ENCODE measurements at regions not wholly inside any gene's neighbourhood (a gene's known extent, or its start where the extent isn't known, plus 50 kb on each side); places are given as distances from the start of the nearest gene placed in this dataset.
A peak's percentile ranks its signal among the peaks of the same experiment; 100 is the strongest.
"Not testable (repeated sequence)": the region's sequence is repeated elsewhere in the genome, so short reads cannot be mapped to it uniquely, and the experiment has no call there.

DNA sequence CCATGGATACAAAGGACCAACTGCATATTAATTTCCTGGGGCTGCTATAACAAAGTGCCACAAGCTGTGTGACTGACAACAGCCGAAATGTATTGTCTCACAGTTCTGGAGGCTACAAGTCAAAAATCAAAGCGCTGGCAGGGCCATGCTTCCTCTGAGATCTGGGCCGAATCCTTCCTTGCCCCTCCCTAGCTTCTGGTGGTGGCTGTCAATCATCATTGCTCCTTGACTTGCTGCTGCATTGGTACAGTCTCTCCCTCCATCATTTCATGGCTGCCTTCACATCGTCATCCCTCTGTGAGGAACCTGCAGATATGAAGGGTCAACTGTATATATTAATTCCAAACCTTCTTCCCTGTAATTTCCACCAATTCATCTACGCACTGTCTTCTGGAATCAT is 118.3 kb downstream of the EXOC5 start:
- DNase-seq = no peak

DNA sequence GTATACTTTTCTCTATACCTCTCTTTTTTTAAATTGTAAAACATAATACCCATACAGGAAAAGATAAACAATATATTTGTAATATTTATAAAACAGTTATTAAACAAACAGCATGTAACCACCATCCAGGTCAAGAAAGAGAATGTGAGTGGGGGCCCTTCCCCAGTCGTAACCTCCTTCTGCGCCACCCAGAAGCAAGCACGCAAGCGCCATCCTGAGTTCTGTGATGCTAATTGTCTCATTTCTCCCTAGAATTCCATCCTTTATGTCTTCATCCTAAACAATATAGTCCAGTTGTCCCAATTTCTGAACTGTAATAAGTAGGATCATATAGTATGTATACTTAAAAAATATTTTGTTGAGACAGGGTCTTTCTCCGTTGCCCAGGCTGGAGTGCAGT is 129.5 kb downstream of the EXOC5 start:
- no peak for DNase-seq

DNA sequence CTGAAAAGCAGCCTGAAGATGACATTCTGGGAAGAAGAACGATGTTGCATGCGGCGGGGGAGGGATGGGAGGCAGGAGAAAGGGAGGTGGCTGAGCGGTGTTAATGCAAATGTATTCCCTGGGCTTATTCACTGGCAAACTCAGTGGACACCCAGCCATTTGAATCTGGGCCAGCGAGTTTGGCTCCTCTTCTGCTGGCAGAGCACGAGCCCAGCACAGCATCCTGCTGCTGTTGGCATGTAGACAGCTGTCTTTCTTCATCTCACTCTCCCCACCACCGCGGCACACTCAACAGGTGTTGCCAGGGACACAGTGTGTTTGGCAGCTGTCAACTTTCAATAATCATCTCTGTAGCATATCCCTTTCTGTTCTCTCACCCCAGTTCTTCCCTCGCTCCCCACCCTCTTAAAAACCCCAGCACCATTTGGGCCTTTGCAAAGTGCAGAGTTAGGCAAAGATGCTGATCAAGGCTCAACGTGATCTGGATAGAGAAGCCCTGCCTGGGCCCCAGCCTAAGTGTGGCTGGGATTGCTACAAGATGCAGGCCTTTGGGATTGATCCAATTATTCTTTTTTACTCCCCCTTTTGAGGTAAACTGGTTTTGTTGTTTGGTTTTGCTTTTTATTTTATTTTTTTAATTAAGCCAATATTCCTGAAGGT is 131.9 kb downstream of the EXOC5 start:
- DNase-seq = peak; percentile 88

DNA sequence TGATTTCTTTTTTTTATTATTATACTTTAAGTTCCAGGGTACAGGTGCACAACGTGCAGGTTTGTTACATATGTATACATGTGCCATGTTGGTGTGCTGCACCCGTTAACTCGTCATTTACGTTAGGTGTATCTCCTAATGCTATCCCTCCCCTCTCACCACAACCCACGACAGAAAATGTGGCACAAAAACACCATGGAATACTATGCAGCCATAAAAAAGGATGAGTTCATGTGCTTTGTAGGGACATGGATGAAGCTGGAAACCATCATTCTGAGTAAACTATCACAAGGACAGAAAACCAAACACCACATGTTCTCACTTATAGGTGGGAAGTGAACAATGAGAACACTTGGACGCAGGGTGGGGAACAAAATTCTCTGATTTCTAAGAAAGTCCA is 140.9 kb downstream of the EXOC5 start:
- not testable (repeated sequence) for DNase-seq

DNA sequence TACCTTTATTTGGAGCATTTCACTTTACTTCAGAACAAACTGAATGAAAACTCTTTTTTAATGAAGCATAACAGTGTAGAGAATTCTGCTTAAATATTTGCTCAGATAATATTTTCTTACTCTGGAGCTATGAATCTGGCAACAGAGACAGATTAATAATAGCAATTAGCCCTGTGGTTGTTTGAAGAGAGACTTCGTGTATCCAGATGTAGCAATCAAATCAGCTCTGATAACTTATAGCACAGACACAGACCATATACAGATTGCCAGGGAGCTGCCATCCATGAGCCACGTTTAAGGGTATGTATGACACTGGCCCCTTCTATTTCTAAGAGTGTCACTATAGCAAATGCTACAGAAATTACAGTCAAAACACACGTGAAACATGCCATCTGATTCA is 146.6 kb downstream of the EXOC5 start:
- no peak for DNase-seq

DNA sequence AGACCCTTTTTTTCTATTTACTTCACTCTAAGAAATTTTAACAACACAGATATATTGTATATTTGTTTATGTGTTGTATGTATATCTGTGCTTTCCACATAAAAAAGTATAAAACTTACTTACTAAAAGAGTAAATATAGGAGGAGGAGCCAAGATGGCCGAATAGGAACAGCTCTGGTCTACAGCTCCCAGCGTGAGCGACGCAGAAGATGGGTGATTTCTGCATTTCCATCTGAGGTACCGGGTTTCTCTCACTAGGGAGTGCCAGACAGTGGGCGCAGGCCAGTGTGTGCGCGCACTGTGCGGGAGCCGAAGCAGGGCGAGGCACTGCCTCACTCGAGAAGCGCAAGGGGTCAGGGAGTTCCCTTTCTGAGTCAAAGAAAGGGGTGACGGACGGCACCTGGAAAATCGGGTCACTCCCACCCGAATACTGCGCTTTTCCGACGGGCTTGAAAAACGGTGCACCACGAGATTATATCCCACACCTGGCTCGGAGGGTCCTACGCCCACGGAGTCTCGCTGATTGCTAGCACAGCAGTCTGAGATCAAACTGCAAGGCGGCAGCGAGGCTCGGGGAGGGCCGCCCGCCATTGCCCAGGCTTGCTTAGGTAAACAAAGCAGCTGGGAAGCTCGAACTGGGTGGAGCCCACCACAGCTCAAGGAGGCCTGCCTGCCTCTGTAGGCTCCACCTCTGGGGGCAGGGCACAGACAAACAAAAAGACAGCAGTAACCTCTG is 156.5 kb downstream of the EXOC5 start:
- not testable (repeated sequence) for DNase-seq

DNA sequence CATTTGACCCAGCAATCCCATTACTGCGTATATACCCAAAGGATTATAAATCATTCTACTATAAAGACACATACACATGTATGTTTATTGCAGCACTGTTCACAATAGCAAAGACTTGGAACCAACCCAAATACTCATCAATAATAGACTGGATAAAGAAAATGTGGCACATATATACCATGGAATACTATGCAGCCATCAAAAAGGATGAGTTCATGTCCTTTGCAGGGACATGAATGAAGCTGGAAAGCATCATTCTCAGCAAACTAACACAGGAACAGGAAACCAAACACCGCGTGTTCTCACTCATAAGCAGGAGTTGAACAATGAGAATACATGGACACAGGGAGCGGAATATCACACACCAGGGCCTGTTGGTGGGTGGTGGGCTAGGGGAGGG is 158.3 kb downstream of the EXOC5 start:
- not testable (repeated sequence) for DNase-seq

DNA sequence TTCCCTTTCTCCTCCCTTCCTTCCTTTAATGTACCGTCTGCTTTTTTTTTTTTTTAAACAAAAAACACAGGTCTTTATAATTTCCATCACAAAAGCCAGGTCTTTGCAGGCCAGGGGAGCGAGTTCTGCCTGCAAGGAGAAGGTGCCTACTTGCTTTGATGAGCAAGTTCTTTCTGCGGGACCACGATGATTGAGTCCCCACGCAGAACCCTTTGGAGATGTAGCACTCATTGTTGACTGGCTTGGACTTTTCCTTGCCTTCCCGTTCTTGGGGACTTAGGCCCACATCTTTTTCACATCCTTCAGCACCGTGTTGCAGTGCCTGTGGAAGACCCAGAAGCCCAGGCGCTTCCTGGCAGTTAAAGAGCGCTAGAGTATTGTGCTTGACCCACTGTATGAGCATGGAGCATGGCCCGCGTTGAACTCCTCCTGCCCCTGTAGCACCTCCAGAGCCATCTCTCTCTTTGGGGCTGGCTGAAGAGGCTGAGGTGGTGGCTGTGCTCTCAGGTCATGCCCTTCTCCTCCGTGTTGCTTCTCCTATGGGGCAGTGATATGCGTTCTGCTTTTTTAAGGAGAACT is 177.6 kb downstream of the EXOC5 start:
- DNase-seq = no peak

DNA sequence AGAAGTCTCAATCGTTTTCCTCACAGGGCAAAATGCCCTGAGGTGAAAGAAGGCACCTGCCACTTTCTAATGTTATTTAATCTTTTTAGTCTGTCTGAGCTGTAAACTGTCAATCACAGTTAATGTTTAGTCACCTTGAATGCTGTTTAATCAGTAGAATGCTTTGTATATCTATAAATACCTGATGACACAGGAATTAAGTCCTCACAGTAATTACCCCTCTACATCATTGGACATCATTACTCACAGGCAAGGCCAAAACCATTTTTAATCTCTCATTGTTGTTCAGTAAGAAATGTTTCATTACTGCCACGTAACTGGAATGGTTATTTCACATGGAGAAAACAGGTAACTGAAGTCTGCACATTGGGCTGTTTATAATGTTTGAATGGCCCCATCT is 178.8 kb downstream of the EXOC5 start:
- peak; percentile 94 for DNase-seq

DNA sequence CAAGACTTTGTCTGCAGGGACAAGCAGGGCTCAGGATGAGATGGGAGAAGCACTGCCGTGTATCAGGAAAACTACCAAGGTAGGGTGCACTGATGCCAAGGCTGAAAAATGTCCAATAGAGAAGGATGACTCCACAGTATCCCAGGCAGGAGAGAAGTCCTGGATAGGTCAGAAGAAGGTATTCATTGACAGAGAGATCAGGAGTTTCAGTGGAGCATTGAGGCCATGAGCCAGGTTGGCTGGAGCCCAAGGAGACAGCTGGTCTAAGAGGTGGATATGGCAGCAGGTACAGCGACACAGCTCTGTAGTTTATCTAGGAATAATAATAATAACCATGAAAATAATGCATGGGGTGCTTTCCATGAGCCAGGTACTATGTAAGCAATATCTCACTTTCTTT is 180.9 kb downstream of the EXOC5 start:
- peak; percentile 40 for DNase-seq

DNA sequence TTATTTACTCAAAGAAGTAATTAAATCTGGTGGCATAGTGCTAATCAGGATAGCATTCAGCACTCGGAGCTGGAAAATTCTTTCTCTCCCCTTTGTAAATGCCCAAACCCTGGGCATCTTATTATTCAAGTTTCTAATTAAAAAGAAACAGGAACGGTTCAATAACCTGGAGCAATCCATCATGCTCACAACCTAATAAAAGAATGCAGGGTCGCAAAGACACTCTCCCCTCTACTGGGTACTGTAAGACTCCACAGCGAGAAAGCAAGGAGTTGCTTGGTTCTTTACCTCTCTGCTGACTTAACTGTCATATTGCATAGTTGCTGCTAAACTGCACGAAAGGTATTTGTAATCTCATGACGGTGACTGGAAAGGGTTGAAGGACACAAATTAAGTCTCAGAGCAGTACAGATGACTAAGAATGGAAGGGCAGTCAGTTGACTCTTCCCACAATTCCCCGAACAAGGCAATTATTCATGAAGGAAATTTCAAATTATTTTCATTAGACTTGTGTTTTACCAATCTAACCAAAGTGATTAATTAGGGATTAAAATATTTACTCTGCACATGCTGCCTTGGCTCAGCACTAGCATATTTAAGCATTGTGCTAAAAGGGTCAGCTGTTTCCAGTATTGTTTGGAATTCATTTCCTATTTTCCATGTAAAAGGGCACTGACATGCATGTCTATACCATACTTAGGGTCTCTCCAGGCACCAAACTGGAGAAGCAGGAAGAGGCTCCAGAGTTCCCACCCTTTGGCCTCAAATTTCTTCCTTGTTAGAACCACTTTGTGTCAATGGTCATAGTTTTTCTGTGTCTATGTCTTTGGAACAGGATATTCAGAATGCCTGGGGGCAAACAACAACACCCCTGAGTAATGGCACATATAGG is 182.2 kb downstream of the EXOC5 start:
- DNase-seq = no peak

DNA sequence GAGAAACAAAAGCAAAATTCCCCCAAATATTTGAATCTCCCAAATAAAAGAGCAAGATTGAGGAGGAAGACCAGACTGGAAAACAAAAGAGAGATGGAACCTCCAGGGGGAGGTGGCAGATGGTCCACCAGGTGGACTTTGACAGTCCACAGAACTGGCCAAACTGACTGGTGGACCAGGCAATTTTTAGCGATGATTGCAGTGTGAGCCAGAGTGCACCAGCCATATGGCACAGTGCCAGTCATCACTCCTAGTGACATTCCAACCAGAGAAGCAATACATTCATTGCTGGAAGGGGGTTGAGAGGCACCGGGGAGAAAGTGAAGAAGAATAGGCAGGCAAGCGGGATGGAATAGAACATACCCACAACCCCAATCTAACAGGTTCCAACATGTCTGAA is 182.9 kb downstream of the EXOC5 start:
- DNase-seq = peak; percentile 63

DNA sequence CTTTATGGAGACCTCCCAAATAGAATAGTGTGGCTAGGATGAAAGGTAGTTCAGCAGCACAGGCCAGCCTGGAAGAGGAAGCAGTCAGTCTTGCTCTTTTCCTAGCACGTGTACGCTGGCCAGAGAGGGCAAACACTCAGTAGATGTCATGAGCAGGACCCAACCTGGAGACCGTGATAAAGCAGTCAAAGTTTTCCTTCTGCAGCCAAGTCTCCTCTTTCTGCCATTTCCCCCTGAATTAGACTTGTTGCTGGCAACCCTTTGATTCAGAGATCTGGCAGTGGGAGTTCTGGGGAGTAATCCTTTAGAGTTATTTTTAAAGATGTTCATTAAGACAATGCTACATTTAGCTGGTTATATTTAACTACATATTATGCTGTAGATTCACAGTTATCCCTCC is 183.7 kb downstream of the EXOC5 start:
- no peak for DNase-seq

DNA sequence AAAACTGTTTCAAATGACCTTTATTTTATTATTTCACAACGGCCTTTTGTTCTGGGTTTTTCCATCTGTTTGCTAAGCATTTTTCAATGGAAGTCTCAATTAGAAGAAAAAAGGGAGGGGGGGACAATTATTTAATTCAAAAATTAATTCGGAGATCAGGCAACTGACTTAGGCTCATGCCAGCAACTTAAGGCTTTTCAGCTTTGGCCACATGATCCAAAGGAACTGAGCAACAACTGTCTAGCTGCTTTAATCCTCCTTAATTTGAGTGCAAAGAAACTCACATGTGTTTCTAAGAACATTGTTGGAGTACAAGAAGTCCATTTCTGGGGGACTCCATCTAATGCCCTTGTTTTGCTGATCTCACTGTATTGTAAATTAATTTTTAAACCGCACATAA is 188.0 kb downstream of the EXOC5 start:
- DNase-seq = no peak

DNA sequence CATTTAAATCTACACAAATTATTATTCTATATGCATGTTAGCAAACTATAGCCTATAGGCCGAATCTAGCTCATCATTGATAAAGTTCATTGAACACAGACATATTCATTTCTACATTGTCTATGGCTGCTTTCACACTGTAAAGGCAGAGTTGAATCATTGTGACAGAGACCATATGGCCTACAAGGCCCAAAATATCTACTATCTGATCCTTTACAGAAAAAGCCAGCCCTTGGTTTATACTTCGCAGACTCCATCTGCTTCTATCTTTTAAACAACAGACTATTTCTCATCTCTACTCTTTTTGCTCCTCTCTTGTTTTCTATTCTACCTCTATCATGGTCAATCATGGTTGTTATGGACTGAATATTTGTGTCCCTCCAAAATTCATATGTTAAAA is 190.7 kb downstream of the EXOC5 start:
- peak; percentile 60 for DNase-seq

DNA sequence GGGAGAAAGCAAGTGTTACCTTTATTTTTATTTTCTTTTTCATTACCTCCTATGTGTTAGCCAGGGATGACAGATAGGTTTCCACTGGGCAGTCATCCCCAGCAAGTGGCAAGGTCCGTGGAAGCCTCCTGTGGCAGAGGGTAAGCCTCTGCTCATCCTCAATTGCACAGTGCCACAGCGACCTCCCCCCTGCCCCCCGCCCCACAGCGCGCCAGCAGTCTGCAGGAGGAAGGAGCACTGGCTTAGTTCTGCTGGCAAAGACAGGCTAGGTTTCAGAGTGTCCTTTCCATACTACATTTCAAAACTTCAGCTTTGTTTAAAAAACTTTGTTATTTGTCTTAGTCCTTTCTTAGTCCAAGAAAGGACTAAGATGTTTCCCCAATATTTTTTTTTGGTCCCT is 194.7 kb downstream of the EXOC5 start:
- DNase-seq = no peak

DNA sequence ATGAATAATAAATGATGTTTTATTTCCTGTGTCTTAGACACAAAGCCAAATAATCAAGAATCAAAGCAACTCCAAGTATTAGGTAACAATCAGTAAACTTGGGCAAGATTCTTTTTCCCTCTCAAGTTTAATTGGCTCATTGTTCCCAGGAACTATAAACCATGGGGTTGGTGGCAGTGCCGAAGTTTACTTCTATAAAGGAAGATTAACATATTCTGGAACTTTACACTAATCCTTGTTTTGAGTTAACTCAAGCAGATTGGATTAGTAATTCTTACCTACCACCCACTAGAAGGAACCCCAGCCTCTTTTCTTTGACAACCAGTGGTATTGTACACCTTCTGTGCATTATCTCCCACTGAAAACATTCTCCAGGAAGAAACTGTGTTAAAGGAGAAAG is 197.1 kb downstream of the EXOC5 start:
- no peak for DNase-seq

DNA sequence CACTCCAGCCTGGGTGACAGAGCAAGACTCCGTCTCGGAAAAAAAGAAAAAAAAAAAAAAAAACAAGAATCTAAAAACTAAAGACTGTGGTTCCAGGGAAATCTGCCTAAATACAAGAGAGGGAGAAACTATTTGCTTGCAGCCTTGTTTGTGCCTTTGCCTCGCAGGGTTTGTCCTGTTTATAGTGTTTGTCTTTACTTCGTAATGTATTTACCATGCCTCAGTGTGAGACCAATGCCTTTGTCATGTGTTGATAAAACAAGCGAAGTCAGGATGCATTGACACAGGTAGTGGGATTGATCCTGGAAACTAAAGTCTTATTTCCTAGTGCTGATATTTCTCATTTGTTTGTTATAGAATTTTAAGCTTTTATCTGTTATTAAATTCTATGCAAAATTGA is 199.0 kb downstream of the EXOC5 start:
- no peak for DNase-seq

DNA sequence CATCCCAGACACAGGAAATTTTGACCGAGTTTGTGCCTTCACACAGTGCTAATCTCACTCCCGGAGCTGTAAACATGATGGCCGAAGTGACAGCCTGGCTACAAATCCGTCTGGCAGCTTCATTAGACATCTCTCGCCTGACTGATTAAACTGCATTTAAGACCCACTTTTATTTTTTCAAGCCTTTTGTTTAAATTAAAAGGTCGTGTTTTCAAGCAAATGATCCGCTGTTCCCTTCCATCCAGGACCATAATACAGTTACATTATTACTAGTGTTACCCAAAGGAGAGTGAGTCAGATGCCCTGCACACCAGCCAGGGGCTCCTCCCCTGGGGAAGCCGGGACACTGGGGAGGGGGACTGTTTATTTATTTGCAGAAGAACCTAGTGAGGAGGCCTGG is 200.2 kb downstream of the EXOC5 start:
- peak; percentile 56 for DNase-seq

DNA sequence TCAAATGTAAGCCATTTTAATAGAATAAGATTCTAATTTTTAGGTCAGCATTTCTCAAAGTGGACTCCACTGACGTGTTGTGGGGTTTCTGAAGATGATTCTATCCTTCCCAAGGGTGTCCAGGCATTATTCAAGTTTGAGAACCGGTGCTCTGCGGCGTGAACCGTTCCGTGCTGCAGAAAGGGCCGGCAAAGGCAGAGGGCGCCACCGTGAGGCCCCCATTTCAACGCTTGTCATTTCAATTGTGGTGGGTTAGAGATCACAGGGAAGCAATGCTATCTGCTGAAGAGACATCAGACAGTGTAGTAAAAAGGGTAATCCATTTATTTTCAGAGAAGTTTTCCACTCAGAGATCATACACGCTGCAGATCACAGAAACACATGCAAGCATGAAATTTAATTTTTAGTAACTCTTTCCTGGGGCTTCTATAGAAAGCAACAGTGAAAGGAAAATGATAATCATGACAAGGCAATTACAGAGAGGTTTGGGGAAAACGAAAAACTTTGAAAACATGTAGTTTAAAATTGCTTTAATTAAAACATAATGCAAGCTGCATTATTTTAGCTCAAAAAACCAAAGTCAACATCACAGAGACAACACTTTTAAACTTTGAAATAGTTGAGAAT is 201.7 kb downstream of the EXOC5 start:
- peak; percentile 70 for DNase-seq

DNA sequence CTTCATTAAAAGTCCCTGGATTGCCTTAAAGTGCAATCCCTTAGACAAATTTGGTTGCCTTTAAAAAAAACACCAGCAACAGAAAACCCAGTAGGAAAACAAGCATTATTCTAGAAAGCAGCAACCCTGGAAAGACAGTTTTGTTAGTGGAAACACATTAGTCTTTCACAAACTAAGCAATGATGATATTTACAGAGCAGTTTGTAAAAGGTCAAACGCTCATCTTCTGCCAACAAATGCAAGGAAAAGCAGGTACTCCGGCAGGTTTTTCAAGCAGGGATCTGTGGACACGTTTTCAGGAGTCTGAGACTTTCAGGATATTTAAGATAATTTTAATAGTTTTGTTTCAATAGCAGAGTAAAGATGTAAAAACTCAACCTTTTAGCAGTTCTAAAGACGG is 202.2 kb downstream of the EXOC5 start:
- DNase-seq = no peak

DNA sequence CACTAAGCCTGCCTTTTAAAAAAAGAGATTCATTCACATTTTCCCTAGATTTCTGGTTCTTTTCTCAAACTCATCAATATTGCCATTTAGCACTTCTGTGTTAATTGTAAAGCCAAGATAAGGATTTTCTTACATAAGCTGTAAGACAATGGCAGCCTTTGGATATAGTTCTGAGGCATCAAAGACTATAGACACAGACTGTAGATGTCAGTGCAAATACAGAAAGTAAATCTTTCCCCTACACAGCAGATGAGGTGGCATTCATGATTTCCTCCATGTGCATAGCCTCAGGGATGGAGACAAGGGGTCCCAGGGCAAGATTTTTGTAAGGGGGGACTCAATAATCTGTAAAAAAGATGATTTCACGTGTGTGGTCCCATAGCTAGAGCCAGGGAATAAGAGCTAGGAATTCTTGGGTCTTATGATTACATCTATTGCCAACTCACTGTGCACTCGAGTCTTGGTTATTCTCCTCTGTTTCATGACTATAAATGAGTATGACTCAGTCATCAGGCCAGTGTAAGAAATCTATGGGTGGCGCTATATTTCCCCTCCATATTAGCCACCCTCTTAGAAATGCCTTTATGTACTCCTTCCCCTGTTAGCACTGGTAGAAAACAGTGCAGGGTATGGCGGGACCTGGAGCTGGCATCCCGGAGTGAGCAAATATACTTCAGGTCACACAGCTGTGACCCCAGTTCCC is 207.5 kb downstream of the EXOC5 start:
- no peak for DNase-seq

All from NCI-H1694 (cell line).